GM11168 (cell line): ENCODE measurements at regions not wholly inside any gene's neighbourhood (a gene's known extent, or its start where the extent isn't known, plus 50 kb on each side); places are given as distances from the start of the nearest gene placed in this dataset.

Experiments
- in situ Hi-C: fragments of 300-500 bp; cut with MboI; formaldehyde crosslinking; loops from one replicate; pipeline ENCODE4 v1.12.0; 2022; ENCODE audit warnings: low sequenced_read_pairs; ENCODE audit not compliant: unreplicated experiment

DNA sequence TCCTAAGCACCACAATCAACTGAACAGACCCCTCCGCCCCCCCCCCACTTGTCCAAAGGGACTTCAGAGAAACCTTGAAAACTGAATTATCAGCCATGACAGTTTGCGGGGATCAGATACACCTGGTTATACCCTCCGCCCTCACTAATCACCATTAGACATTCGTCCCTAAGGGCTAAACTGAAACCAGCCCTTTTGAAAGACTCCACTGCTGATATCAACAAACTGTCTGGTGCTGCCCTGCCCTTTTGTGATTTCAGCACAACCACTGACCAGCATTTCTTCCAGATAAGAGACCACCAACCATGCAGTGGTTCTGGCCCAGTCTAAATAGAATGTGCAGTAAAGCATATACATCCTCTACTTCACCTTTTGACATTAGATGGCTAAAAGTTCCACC lies 1422.9 kb downstream of the EFNB2 start:
- in situ Hi-C loops, result no loop called here

DNA sequence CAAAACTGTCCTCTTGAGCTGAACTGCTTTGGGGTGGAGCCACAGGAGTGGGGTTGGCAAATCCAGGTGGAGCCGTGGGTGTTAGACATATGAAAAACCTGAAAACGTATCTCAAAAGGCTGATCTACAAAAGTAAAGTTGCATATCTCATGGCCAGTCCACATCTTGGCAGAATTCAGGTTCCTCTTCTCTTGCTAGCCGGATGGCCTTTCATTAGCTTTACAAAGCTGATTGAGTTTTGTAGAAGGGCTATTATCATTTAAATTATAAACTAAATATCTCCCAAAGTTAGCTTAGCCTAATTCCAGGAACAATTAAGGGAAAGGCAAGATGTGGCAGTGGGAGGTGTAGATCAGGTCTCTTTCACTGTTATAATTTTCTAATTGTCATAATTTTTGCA lies 1427.7 kb downstream of the EFNB2 start:
- in situ Hi-C loops, result no loop called here

DNA sequence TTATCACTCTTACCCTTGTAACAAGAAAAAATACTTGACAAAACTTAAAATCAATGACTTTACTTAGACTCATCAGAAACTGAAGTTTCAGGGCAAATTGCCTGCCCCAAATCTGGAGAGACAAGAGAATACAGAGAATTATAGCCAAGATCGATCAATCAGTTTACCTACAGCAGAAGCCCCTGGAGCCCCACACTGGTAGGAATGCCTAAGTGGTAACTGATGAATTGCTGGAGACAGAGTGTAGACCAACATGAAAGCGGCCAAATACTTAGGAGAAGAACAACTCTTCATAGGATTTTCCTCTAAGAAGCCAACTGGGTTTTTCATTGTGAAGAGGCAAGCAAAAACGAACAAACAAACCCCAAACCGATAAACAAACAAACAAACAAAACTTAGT lies 1430.0 kb downstream of the EFNB2 start:
- in situ Hi-C loops, result no loop called here

DNA sequence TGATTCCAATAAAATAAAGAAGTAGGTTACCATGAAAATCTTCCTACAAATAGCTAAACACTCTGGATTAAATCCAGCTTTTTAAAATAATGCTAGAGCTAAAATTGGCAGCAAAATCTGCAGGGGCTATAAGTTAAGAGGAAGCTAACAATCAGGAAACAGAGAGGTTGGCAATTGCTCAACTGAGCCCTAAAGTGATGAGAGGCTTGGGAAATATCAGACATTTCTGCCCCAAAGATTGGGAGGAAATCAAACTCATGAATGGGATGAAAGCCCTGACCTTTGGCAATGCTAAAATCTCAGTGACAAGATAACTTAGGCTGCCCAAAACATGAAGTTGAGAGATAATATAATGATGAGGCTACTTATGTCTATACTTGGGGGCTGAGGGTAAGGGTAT lies 1437.9 kb downstream of the EFNB2 start:
- in situ Hi-C loops, result no loop called here

DNA sequence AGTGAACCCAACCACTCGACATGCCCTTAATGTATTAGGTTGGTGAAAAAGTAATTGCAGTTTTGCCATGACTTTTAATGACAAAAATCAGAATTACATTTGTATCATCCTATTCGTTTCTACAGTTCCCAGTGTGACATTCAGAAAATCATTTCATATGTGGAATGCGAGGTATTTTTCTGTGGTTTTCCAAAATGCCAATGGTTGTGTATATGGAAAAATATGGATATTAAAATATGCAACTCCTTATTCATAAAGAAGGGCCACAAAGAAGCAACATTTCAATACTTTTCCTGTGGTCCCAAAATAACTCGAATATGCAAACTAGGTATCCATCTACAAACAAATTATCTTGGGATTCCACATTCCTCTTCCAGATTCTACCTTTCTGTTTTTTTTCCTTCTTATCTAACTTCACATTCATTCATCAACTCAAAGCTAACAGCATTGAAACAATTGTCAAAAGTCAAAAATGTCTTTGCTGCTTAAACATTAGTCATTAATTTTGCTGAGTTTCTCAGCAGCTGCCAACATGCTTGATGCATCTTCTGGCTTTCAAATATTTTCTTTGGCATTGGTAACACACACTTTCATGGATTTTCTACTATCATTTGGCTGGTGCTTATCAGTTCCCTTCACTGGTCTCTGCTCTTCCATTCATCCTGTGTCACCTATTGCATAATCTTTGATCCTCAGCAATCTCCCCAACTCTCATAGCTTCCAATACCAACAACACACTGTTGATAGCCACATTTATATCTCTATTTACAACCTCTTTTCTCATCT lies 1445.4 kb downstream of the EFNB2 start:
- in situ Hi-C loops, result no loop called here

DNA sequence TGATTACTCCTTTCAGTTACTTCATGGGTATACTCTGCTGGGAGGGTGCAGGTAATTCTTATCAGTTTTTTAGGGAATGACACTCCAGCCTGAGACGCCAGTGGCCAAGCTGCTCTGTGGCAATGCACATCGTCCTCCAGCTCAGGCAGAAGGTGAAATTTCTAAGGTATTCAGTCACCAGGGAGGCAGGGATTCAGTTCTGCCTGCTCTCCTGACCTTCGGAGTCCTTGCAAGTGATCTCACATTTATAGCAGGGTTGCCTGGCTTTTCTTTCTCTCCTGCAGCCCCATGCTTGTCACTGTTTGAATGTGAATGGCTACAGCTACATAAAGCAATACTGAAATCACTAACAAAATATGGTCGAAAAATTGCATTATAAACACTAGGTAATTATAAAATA lies 1447.5 kb downstream of the EFNB2 start:
- in situ Hi-C loops, result no loop called here

DNA sequence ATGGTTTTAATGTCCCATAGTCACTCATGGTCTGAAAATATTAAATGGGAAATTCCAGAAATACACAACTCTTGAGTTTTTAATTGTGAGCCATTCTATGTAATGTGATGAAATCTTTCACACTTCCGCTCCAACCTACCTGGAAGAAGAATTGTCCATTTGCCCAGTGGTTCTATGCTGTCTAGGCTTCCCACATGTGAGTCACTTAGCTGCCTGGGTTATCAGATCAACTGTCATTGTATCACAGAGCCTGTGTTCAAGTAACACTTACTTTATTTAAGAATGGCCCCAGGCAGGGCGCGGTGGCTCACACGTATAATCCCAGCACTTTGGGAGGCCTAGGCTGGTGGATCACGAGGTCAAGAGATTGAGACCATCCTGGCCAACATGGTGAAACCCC lies 1450.5 kb downstream of the EFNB2 start:
- in situ Hi-C loops, result no loop called here

DNA sequence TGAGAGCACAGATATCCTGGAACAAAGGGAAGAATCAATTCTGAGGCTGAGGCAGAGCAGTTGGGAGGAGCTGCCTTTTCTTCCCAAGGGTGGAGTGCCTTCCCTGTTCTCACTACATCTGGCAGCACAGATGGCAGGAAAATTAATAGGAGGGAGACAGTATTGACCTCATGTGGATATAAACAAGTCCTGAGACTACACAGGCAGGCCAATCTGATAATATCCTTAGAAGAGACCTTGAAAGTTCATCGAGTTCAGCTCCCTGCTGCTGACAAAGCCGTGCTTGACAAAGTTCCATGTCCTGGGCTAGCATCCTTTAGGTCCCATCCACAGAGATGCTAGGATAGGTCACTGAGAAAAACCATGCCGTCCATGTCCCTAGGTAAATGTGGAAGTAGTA lies 1451.5 kb downstream of the EFNB2 start:
- in situ Hi-C loops, result no loop called here

DNA sequence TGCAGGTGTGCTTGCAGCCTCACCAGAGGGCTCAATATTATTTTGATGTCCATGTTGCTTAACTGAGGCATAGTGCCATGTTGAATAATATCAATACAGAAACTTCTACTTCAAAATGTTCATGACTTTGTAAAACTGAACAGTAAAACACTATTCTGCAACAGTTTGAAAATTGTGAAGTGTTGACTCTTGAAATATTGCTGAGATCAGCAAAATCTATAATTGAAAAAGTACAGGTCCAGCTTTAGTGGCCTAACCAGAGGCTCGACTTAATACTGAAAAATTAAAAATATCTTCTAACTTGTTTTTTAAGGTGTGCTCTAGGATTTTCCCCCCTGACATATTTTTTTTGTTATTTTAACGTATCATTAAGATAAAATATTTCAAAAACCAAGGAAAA lies 1460.7 kb downstream of the EFNB2 start:
- in situ Hi-C loops, result no loop called here

DNA sequence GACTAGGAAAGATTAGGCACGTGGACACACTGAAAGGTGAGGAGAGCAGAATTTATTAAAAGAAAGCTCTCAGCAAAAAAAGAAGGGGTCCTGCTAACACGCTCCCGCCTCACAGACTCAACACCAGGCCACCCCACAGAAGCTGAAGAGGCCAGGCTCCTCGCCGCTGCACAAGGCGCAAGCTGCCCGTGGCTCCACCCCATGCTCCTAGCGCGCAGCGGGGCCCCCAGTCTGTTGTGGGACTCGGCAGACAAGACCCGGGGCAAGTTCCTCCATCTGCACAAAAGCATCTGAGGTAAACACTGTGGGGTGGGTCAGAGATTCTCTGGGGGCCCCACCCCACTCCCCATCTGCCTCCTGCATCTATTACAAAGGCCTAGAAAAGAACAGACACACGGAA lies 1462.4 kb downstream of the EFNB2 start:
- in situ Hi-C loops, result no loop called here

DNA sequence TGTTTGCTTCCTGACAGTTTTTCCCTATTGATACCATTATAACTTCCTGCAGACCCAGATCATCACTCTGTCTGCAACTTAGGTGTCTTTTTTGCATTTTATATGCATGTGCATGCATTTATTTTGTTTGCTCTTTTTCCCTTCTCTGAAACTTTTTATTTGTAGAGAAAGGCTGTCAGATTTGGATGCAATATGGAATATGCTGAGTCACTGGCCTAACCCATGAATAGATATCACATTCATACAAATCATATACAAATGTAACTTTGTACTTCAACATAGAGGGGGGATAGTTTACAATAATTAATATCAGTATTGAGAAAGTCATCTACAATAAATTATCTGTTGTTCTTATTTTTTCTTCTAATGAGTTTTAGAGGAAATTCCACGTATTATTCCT lies 1465.0 kb downstream of the EFNB2 start:
- in situ Hi-C loops, result no loop called here

DNA sequence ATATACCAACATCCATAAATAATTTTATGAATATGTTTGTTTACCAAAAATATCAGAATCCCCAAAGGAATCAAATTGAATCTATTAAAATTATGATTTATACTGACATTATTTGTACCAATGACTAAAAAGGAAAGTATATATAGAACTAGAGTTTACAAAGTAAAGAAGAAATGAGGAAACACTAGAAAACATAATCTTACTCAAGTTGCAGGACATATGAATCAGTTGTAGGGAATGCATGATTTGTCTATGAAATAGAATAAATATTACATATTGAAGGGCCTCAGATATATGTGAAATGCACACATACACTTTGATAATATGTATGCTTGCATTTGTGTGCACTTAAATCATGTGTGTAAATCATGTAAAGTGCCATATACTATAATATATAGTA lies 1466.4 kb downstream of the EFNB2 start:
- in situ Hi-C loops, result no loop called here

DNA sequence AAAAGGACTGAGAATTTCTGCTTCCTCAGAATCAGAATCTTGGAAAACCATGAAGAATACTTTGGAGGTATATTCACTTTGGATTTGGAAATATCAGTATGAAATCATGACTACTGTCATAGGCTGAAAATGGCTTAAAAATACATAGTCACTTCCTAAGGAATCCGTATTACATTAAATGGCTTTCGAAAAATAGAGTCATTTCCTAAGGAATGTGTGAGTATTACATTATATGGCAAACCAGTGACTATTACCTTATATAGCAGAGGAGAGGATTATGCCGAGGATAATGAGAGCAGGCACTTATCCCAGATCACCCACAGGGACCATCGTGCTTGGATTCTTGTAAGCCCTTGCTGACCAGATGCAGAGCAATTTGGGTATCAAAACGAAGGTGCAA lies 1471.8 kb downstream of the EFNB2 start:
- in situ Hi-C loops, result no loop called here

DNA sequence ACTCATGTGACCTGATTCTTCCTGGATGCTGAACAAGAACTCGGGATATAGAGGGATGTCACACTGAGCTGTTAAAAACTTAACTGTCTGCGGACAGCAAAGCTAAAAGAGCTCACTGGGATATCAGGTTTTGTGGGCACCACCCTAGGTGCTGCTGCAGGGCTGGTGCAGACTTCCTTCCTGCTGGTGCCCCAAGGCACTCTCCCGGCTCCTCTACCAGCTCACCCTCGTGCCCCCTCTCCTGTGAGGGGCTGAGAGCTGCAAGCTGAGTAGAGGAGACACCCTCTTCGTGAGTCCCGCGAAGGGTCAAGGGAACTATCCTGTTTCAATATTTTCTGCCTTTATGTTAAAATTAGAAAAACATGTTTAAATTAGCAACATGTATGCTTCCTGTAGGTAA lies 1475.7 kb downstream of the EFNB2 start:
- in situ Hi-C loops, result no loop called here

DNA sequence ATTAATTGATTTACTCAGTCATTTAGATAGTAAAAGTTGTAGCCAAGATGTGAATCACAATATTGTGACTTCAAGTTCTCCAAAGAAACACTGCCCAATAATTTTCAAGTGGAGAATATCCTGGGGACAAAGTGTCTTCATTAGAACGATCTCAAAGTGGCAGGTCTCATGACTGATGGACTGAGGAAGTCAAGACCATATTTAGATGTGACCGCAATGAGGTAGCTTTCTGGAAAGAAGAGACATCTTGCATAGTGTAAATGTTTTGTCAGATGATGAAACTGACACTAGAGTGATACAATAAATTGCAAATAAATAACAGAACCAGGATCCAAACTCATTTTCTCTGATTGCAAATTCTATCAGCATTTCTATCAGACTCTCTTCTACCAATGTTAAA lies 1476.9 kb downstream of the EFNB2 start:
- in situ Hi-C loops, result no loop called here

DNA sequence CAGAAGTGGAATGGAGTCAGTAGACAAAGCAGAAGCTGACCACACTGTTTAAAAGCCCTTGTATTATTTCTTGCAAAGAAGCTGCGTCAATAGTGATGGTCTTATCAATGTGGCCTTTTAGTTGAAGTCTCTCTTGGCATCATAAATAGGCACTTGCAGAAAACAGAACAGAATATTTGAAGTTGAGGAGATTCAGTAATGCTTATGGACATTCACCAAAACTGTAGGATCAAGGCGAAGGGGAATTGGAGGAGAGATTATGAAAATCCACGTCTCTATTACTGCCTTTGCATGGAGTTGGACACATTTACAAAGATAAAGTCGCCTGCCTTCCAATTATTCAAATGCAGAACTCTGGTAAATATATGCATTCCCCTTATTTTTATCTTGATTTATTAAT lies 1482.8 kb downstream of the EFNB2 start:
- in situ Hi-C loops, result no loop called here

DNA sequence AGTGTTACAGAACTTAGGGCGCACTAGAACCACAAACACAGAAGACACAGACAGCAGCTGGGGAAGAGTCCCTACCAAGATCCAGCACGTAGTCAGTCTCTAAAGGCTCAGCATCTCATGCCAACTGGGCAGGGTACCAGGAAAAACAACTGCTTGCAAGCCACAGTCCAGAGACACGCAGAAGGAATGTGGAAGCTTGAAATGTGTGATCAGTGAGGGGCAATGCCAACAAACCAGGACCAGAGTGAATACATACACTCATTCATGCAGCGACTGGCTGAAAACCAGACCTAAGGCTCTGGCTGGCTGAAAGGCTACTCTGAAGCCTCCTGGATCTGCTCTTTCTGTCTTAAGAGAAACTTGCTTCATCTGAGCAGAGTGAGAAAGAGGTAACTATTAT lies 1484.8 kb downstream of the EFNB2 start:
- in situ Hi-C loops, result no loop called here

DNA sequence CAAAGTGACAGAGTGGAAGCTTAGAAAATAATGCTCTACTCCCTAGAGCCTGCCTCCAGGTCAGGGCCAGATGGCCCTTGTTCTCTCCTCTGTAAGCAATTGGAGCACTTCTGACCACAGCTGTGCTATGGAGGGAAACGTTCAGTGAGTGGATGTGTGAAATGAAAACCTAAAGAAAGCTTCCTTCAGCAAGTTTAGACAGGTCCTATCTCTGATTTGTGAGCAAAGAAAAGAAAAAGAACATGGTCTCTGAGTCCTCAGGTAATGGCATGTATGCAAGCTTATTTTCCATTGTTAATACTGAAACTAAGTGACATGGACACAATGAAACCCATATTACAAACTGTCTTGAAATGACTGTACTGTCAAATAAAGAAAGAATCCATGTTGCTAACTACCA lies 1486.8 kb downstream of the EFNB2 start:
- in situ Hi-C loops, result no loop called here

DNA sequence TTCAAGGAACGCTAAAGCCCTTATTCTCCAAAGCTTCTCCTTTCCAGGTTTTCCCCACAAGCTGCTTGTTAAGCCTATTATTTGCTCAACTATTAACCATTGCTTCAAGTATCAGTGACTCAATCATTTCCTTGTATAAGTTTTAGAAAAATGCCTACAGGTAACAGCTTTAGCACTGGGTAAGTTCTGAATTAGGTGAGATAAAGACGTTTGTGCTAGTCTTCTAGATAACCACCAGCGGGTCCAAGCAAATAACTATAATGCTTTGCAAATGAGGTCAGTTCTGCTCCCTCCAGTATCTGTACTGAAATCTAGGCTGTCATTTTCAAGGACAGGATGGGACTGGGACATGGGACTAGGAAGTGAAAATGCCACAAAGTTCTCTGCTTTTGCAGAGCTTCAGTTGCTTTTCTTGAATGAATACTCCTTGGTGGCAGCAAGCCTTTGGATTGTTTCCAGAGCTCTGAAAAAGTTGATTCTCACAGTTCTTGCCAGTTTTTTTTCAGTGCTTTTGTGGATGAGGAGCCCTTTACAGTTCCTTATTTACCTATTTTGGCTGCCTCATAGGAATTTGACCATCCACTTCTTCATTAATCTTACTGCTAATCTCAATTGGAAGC lies 1487.7 kb downstream of the EFNB2 start:
- in situ Hi-C loops, result no loop called here

DNA sequence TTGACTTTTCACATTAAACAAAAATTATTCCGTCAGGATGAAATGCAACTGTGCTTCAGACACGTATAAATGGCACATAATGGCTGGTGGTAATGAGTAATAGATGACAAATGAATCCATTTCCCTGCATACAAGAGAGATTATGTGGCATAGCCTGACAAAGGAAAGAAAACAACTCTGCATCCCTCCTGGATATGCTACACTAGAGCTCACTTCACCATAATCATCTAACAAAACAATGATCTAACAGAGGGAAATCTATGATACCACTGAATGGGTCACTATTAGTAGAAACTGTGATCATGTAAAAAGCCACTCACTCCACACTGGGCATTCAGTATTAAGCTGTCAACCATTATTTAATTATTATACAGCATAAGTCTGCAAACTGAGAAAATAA lies 1498.4 kb downstream of the EFNB2 start:
- in situ Hi-C loops, result no loop called here

DNA sequence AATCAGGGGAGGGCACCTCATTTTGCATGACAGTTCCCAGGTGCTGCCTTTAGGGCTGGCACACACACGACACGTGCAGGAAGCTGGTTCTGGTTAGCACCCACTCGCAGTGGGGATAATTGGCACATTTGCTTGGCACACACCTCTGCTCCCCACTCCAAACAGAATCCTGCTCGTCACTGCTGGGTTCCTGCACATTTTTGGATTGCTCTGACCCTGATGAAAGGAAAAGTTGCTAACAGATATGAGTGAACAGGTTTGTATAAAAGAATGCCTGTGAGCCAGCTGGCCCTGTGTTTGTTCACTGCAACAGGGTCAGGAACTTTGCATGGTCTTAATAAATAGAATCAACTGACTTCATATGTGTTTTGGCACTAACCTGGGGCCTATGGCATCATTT lies 1500.4 kb downstream of the EFNB2 start:
- in situ Hi-C loops, result no loop called here

DNA sequence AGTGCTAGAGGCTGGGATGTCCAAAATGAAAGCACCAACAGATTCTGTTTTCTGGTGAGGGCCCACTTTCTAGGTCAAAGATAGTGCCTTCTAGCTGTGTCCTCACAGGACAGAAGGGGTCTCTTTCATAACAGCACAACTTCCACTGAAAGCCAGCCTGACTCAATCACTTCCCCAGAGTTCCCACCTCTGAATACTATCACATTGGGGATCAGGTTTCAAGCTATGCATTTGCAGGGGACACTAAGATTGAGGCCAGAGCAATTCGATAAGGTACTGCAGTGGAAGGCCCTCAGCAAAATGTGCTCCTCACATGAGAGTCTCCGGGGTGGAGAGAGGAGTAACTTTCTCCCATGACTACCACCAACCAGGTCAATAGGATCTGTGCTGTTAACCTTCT lies 1501.5 kb downstream of the EFNB2 start:
- in situ Hi-C loops, result no loop called here
